Transverse colon (tissue), 4 donors: ENCODE measurements at regions not wholly inside any gene's neighbourhood (a gene's known extent, or its start where the extent isn't known, plus 50 kb on each side); places are given as distances from the start of the nearest gene placed in this dataset.
A peak's percentile ranks its signal among the peaks of the same experiment; 100 is the strongest.

Experiments
- DNase-seq: peaks from one replicate; pipeline ENCODE4 v3.0.0-alpha.2; 2019
- H3K27ac ChIP-seq, 4 donors: fragments of 200-600 bp; sonication (generic); 2 replicates each; pipeline ENCODE4 v1.5.1; 2016 to 2018; ENCODE audit warnings: inconsistent platforms in 4 of 4
- H3K27me3 ChIP-seq: fragments of 200-600 bp; sonication (generic); 2 replicates; pipeline ENCODE4 v1.5.1; 2017; ENCODE audit warnings: inconsistent platforms
- H3K36me3 ChIP-seq, 4 donors: fragments of 200-600 bp; sonication (generic); 2 replicates each; pipeline ENCODE4 v1.5.1; 2017 to 2019; ENCODE audit warnings: inconsistent platforms in 4 of 4
- H3K4me1 ChIP-seq, 4 donors: fragments of 200-600 bp; sonication (generic); 2 replicates each; pipeline ENCODE4 v1.5.1; 2017 to 2020; ENCODE audit warnings: inconsistent platforms in 4 of 4
- H3K4me3 ChIP-seq, 4 donors: fragments of 200-600 bp; sonication (generic); 1 replicate in 1 of 4; 2 replicates in 3 of 4; pipeline versions ENCODE4 v1.5.1 to v1.6.1; 2017 to 2019; ENCODE audit warnings: inconsistent platforms in 4 of 4
- H3K9me3 ChIP-seq, 2 donors: fragments of 200-600 bp; sonication (generic); 2 replicates each; pipeline ENCODE4 v1.5.1; 2017 to 2019; ENCODE audit warnings: inconsistent platforms in 2 of 2
- CTCF ChIP-seq, 5 experiments: fragments of 200-600 bp in 3 of 5; fragments of 450-650 bp in 2 of 5; sonication (generic) in 3 of 5; IDR thresholded peaks; 1 replicate in 2 of 5; 2 replicates in 3 of 5; pipeline ENCODE4 v1.5.1; 2016 to 2017; ENCODE audit warnings: antibody characterized with exemption in 5 of 5, inconsistent platforms in 3 of 5, mild to moderate bottlenecking in 2 of 5, moderate library complexity in 1 of 5
- EP300 ChIP-seq: sonication (generic); formaldehyde crosslinking; IDR thresholded peaks from one replicate; pipeline ENCODE4 v1.6.1; 2017; ENCODE audit warnings: antibody characterized with exemption, low read depth
- POLR2A ChIP-seq: fragments of 450-650 bp; IDR thresholded peaks from one replicate; pipeline ENCODE4 v1.6.1; 2016; ENCODE audit warnings: antibody characterized with exemption, mild to moderate bottlenecking, moderate library complexity
- POLR2AphosphoS5 ChIP-seq, 3 donors: sonication (generic); formaldehyde crosslinking; IDR thresholded peaks; one replicate each; pipeline ENCODE4 v1.6.1; 2016; ENCODE audit warnings: antibody characterized with exemption in 3 of 3
- WGBS, 2 donors: methylation state at CpG; one replicate each; pipeline ENCODE4 v1.1.5; 2018; ENCODE audit warnings: low coverage in 1 of 2; 5-methylcytosine and 5-hydroxymethylcytosine counted together
- in situ Hi-C, 4 donors: fragments of 200-750 bp; cut with MboI; loops; one replicate each; pipeline versions ENCODE4 v1.15.0 to v1.15.1; 2017; ENCODE audit warnings: low sequenced_read_pairs in 3 of 4, low pct_ligation_motif_present in 1 of 4, low pct_unique_long_range_greater_than_20kb in 1 of 4
- intact Hi-C: fragments of 100-400 bp; cut with DNase I; formaldehyde crosslinking; loops from one replicate; pipeline ENCODE4 v1.15.1; 2023; ENCODE audit warnings: low total_unique reads

GRCh38 chr7:145053781-145054180 is 217.9 kb upstream of the TPK1 start:
- intact Hi-C loops: no loop called here

GRCh38 chr7:145050415-145050814 is 214.6 kb upstream of the TPK1 start:
- TF ChIP-seq POLR2A: no peak
- no peak for TF ChIP-seq CTCF (IDR thresholded peaks at IDR 0.05)
- no peak for TF ChIP-seq EP300
- TF ChIP-seq POLR2AphosphoS5 (IDR thresholded peaks at IDR 0.05): no peak
- H3K27ac ChIP-seq: no peak overlapping the region
- H3K36me3 ChIP-seq: no peaks in the 10 kb centered on the region
- no peaks in the 10 kb centered on the region for H3K4me1 ChIP-seq
- H3K9me3 ChIP-seq: no peaks in the 10 kb centered on the region
- in situ Hi-C loops: no loop called here
- H3K4me3 ChIP-seq: no peak overlapping the region
- DNase-seq: no peak
- intact Hi-C loops: no loop called here
- no peaks in the 10 kb centered on the region for H3K27me3 ChIP-seq
- 80 to 100% methylated on average over 1 of the region's 1 CpG for WGBS, 2 donors

More at GRCh38 chr7:145053781-145054180, 217.9 kb upstream of the TPK1 start:
- DNase-seq: no peak
- H3K27me3 ChIP-seq: no peaks in the 10 kb centered on the region
- in situ Hi-C loops: no loop called here
- TF ChIP-seq CTCF (IDR thresholded peaks at IDR 0.05) (no peak), POLR2A (no peak), POLR2AphosphoS5 (IDR thresholded peaks at IDR 0.05) (no peak)
- H3K4me1 ChIP-seq: no peaks in the 10 kb centered on the region
- no peak overlapping the region for H3K4me3 ChIP-seq
- WGBS, 2 donors: 74 to 78% methylated on average over 4 to 5 of the region's 5 CpGs
- no peaks in the 10 kb centered on the region for H3K9me3 ChIP-seq
- no peaks in the 10 kb centered on the region for H3K36me3 ChIP-seq
- H3K27ac ChIP-seq: no peak overlapping the region

GRCh38 chr7:145036604-145037405 is 201.0 kb upstream of the TPK1 start:
- Histone ChIP-seq H3K27ac (no peak overlapping the region), H3K27me3 (no peaks in the 10 kb centered on the region), H3K9me3 (no peaks in the 10 kb centered on the region), H3K4me3 (no peak overlapping the region), H3K36me3 (no peaks in the 10 kb centered on the region), H3K4me1 (no peaks in the 10 kb centered on the region)
- in situ Hi-C loops (loop anchor here (25.0 kb wide), 1 partner anchor 1050 kb away; no protein-coding TSS in a partner anchor), intact Hi-C loops (no loop called here)
- WGBS, 2 donors: 0 to 12% methylated on average over 4 to 5 of the region's 5 CpGs
- no peak for DNase-seq
- TF ChIP-seq POLR2AphosphoS5 (IDR thresholded peaks at IDR 0.05) (no peak), POLR2A (no peak), EP300 (no peak), CTCF (IDR thresholded peaks at IDR 0.05) (peak; percentile 44 to 75 (median 71))

- Histone ChIP-seq H3K36me3 (no peaks in the 10 kb centered on the region), H3K4me1 (no peaks in the 10 kb centered on the region), H3K4me3 (no peak overlapping the region), H3K27me3 (no peaks in the 10 kb centered on the region), H3K27ac (no peak overlapping the region), H3K9me3 (no peaks in the 10 kb centered on the region)
- 43 to 80% methylated on average over 4 to 5 of the region's 5 CpGs for WGBS, 2 donors
- no peak for DNase-seq
- intact Hi-C loops (no loop called here), in situ Hi-C loops (loop anchor here (25.0 kb wide), 1 partner anchor 1056 kb away; no protein-coding TSS in a partner anchor)
- no peak for TF ChIP-seq EP300
- no peak for TF ChIP-seq POLR2AphosphoS5 (IDR thresholded peaks at IDR 0.05)
- no peak for TF ChIP-seq POLR2A
- no peak for TF ChIP-seq CTCF (IDR thresholded peaks at IDR 0.05)
These were observed 195.3 kb upstream of the TPK1 start for GRCh38 chr7:145031162-145031561.
